H1 (cell line): ENCODE measurements at regions not wholly inside any gene's neighbourhood (a gene's known extent, or its start where the extent isn't known, plus 50 kb on each side); places are given as distances from the start of the nearest gene placed in this dataset.

Source experiments
- FOSL1 ChIP-seq: IDR thresholded peaks from 2 replicates; pipeline ENCODE4 v1.6.1; 2011; ENCODE audit warnings: mild to moderate bottlenecking, low read depth, low read length, moderate library complexity; ENCODE audit not compliant: insufficient read depth
- HDAC2 ChIP-seq, 2 experiments: fragments of 300-600 bp in 1 of 2; sonication (generic) in 1 of 2; IDR thresholded peaks; 2 replicates each; pipeline ENCODE4 v1.6.1; 2011 to 2012; ENCODE audit warnings: low read depth in 2 of 2, low read length in 2 of 2, mild to moderate bottlenecking in 2 of 2, moderate library complexity in 2 of 2, borderline replicate concordance in 1 of 2, inconsistent platforms in 1 of 2
- KDM1A ChIP-seq: fragments of 200-600, 300-600 bp; sonication (generic); IDR thresholded peaks from 2 replicates; pipeline ENCODE4 v1.7.1; 2016; ENCODE audit warnings: mild to moderate bottlenecking, low read length, borderline replicate concordance
- RFX5 ChIP-seq: IDR thresholded peaks from 2 replicates; pipeline ENCODE4 v1.6.1; 2011; ENCODE audit warnings: low read depth, low read length, improper control_type of control experiment, borderline replicate concordance
- RNF2 ChIP-seq: fragments of 200-900, 300-1000 bp; sonication (generic); IDR thresholded peaks from 2 replicates; pipeline ENCODE4 v1.7.1; 2016; ENCODE audit warnings: borderline replicate concordance, low read depth, mild to moderate bottlenecking, antibody characterized with exemption, low read length; ENCODE audit not compliant: poor library complexity, severe bottlenecking; ENCODE audit errors: missing control alignments
- SP2 ChIP-seq: IDR thresholded peaks from 2 replicates; pipeline ENCODE4 v1.6.1; 2012; ENCODE audit warnings: mild to moderate bottlenecking, low read length, inconsistent platforms
- TAF7 ChIP-seq: optimal IDR thresholded peaks from 2 replicates; pipeline ENCODE3; 2011; ENCODE audit warnings: low read depth, mild to moderate bottlenecking, inconsistent platforms, low read length, moderate library complexity, borderline replicate concordance
- TF ChIP-seq, protein P1 (sequence below): fragments of 300-600 bp; sonication (generic); IDR thresholded peaks from 2 replicates; pipeline ENCODE4 v1.7.1; 2012; ENCODE audit warnings: low read length, moderate library complexity, mild to moderate bottlenecking, inconsistent platforms; ENCODE audit not compliant: insufficient replicate concordance
- TF ChIP-seq, protein P2 (sequence below): IDR thresholded peaks from 2 replicates; pipeline ENCODE4 v1.6.1; 2012; ENCODE audit warnings: inconsistent platforms
- TF ChIP-seq, protein P3 (sequence below): IDR thresholded peaks from 2 replicates; pipeline ENCODE4 v1.6.1; 2012; ENCODE audit warnings: inconsistent platforms

DNA sequence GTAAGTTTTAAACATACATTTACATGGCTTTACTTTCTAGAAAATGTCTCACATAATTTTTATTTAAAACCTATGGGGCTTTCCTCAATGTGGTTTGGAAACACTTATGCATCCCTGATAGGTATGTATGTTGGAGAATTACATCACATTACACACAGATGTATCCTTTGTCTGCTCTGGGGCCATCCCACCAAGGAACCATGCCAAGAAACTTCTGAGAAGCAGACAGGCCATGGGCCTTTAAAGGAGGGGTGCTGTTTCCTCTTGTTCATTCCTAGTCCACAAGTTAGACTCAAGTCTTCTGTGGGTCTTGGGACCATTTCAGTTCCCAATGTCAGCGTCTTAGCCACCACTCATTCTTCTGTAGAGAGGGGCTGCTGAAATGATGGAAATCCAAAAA, 162.0 kb upstream of the SETBP1 start (continued):
- TF ChIP-seq, protein P1, sequence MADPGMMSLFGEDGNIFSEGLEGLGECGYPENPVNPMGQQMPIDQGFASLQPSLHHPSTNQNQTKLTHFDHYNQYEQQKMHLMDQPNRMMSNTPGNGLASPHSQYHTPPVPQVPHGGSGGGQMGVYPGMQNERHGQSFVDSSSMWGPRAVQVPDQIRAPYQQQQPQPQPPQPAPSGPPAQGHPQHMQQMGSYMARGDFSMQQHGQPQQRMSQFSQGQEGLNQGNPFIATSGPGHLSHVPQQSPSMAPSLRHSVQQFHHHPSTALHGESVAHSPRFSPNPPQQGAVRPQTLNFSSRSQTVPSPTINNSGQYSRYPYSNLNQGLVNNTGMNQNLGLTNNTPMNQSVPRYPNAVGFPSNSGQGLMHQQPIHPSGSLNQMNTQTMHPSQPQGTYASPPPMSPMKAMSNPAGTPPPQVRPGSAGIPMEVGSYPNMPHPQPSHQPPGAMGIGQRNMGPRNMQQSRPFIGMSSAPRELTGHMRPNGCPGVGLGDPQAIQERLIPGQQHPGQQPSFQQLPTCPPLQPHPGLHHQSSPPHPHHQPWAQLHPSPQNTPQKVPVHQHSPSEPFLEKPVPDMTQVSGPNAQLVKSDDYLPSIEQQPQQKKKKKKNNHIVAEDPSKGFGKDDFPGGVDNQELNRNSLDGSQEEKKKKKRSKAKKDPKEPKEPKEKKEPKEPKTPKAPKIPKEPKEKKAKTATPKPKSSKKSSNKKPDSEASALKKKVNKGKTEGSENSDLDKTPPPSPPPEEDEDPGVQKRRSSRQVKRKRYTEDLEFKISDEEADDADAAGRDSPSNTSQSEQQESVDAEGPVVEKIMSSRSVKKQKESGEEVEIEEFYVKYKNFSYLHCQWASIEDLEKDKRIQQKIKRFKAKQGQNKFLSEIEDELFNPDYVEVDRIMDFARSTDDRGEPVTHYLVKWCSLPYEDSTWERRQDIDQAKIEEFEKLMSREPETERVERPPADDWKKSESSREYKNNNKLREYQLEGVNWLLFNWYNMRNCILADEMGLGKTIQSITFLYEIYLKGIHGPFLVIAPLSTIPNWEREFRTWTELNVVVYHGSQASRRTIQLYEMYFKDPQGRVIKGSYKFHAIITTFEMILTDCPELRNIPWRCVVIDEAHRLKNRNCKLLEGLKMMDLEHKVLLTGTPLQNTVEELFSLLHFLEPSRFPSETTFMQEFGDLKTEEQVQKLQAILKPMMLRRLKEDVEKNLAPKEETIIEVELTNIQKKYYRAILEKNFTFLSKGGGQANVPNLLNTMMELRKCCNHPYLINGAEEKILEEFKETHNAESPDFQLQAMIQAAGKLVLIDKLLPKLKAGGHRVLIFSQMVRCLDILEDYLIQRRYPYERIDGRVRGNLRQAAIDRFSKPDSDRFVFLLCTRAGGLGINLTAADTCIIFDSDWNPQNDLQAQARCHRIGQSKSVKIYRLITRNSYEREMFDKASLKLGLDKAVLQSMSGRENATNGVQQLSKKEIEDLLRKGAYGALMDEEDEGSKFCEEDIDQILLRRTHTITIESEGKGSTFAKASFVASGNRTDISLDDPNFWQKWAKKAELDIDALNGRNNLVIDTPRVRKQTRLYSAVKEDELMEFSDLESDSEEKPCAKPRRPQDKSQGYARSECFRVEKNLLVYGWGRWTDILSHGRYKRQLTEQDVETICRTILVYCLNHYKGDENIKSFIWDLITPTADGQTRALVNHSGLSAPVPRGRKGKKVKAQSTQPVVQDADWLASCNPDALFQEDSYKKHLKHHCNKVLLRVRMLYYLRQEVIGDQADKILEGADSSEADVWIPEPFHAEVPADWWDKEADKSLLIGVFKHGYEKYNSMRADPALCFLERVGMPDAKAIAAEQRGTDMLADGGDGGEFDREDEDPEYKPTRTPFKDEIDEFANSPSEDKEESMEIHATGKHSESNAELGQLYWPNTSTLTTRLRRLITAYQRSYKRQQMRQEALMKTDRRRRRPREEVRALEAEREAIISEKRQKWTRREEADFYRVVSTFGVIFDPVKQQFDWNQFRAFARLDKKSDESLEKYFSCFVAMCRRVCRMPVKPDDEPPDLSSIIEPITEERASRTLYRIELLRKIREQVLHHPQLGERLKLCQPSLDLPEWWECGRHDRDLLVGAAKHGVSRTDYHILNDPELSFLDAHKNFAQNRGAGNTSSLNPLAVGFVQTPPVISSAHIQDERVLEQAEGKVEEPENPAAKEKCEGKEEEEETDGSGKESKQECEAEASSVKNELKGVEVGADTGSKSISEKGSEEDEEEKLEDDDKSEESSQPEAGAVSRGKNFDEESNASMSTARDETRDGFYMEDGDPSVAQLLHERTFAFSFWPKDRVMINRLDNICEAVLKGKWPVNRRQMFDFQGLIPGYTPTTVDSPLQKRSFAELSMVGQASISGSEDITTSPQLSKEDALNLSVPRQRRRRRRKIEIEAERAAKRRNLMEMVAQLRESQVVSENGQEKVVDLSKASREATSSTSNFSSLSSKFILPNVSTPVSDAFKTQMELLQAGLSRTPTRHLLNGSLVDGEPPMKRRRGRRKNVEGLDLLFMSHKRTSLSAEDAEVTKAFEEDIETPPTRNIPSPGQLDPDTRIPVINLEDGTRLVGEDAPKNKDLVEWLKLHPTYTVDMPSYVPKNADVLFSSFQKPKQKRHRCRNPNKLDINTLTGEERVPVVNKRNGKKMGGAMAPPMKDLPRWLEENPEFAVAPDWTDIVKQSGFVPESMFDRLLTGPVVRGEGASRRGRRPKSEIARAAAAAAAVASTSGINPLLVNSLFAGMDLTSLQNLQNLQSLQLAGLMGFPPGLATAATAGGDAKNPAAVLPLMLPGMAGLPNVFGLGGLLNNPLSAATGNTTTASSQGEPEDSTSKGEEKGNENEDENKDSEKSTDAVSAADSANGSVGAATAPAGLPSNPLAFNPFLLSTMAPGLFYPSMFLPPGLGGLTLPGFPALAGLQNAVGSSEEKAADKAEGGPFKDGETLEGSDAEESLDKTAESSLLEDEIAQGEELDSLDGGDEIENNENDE = no peak
- TF ChIP-seq SP2 (no peak), KDM1A (no peak), FOSL1 (no peak), HDAC2 (IDR thresholded peaks at IDR 0.05; ENCODE audit: borderline replicate concordance in 1 of 2, low read depth in 2 of 2, low read length in 2 of 2) (no peak), RNF2 (no peak), TAF7 (no peak), RFX5 (no peak)
- TF ChIP-seq, protein P2, sequence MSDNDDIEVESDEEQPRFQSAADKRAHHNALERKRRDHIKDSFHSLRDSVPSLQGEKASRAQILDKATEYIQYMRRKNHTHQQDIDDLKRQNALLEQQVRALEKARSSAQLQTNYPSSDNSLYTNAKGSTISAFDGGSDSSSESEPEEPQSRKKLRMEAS = no peak
- TF ChIP-seq, protein P3, sequence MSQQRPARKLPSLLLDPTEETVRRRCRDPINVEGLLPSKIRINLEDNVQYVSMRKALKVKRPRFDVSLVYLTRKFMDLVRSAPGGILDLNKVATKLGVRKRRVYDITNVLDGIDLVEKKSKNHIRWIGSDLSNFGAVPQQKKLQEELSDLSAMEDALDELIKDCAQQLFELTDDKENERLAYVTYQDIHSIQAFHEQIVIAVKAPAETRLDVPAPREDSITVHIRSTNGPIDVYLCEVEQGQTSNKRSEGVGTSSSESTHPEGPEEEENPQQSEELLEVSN = no peak
